ENCODE measurements at regions not wholly inside any gene's neighbourhood (a gene's known extent, or its start where the extent isn't known, plus 50 kb on each side); places are given as distances from the start of the nearest gene placed in this dataset.

DNA sequence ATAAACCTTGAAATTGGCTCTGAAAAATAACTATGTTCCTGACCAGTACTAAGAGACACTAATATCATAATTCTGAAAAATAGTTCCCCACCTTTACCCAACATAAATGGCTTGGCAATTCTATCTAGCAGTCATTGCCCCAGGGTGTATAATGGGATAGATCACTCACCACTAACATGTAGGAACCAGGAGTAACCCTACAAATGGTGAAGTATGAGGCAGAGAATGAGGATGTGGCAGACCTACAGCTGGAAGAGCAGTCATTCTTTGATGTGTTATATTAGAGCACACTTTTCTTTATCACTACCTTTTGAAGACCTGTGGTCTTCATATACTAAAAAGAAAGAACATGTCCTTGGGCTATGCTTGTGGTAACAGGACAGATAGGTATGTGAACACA, 136.5 kb upstream of the SYNDIG1 start:
- TF ChIP-seq EGR1 (IDR thresholded peaks at IDR 0.05) (no peak), CEBPB (IDR thresholded peaks at IDR 0.05) (no peak), TEAD4 (IDR thresholded peaks at IDR 0.05) (no peak), NFIC (IDR thresholded peaks at IDR 0.05) (no peak), TAF1 (IDR thresholded peaks at IDR 0.05; ENCODE audit: low read depth) (no peak), RAD21 (IDR thresholded peaks at IDR 0.05; ENCODE audit: low read depth) (no peak), EP300 (IDR thresholded peaks at IDR 0.05; ENCODE audit: borderline replicate concordance) (no peak)
- TF ChIP-seq, protein P1, sequence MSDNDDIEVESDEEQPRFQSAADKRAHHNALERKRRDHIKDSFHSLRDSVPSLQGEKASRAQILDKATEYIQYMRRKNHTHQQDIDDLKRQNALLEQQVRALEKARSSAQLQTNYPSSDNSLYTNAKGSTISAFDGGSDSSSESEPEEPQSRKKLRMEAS (IDR thresholded peaks at IDR 0.05), result no peak
- TF ChIP-seq, protein P2, sequence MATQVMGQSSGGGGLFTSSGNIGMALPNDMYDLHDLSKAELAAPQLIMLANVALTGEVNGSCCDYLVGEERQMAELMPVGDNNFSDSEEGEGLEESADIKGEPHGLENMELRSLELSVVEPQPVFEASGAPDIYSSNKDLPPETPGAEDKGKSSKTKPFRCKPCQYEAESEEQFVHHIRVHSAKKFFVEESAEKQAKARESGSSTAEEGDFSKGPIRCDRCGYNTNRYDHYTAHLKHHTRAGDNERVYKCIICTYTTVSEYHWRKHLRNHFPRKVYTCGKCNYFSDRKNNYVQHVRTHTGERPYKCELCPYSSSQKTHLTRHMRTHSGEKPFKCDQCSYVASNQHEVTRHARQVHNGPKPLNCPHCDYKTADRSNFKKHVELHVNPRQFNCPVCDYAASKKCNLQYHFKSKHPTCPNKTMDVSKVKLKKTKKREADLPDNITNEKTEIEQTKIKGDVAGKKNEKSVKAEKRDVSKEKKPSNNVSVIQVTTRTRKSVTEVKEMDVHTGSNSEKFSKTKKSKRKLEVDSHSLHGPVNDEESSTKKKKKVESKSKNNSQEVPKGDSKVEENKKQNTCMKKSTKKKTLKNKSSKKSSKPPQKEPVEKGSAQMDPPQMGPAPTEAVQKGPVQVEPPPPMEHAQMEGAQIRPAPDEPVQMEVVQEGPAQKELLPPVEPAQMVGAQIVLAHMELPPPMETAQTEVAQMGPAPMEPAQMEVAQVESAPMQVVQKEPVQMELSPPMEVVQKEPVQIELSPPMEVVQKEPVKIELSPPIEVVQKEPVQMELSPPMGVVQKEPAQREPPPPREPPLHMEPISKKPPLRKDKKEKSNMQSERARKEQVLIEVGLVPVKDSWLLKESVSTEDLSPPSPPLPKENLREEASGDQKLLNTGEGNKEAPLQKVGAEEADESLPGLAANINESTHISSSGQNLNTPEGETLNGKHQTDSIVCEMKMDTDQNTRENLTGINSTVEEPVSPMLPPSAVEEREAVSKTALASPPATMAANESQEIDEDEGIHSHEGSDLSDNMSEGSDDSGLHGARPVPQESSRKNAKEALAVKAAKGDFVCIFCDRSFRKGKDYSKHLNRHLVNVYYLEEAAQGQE (IDR thresholded peaks at IDR 0.05; ENCODE audit: low read depth), result no peak
- TF ChIP-seq, protein P3, sequence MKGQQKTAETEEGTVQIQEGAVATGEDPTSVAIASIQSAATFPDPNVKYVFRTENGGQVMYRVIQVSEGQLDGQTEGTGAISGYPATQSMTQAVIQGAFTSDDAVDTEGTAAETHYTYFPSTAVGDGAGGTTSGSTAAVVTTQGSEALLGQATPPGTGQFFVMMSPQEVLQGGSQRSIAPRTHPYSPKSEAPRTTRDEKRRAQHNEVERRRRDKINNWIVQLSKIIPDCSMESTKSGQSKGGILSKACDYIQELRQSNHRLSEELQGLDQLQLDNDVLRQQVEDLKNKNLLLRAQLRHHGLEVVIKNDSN (IDR thresholded peaks at IDR 0.05), result no peak

DNA sequence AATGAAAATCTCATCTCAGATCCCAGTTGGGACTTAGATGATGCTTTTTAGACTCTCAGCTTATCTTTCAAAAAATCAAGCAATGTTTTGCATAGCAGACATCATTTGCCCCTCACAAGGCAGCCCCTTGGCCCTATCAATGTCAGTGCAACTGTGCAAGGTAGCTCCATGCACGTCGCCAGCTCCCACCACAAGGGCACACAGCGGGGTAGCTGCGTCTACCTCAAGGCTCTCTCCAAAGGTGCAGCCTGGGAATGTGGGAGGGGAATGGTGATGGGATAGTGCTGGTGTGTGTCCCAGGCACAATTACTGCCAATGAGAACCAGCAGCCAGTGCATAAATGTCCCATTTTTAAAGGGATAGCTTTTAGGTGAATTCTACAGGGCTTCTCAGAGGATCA, 137.5 kb upstream of the SYNDIG1 start:
- TF ChIP-seq FOXM1 (IDR thresholded peaks at IDR 0.05; ENCODE audit: borderline replicate concordance, low read depth), result no peak
- no peak for TF ChIP-seq EGR1 (IDR thresholded peaks at IDR 0.05)
- no peak for TF ChIP-seq TCF12 (IDR thresholded peaks at IDR 0.05; ENCODE audit: low read depth)
- TF ChIP-seq CREB1 (IDR thresholded peaks at IDR 0.05; ENCODE audit: low read depth), result no peak
- TF ChIP-seq, protein P1 (IDR thresholded peaks at IDR 0.05), result no peak
- no peak for TF ChIP-seq EP300 (IDR thresholded peaks at IDR 0.05; ENCODE audit: borderline replicate concordance)
- TF ChIP-seq ZBTB7A (IDR thresholded peaks at IDR 0.05; ENCODE audit: low read depth), result no peak
- TF ChIP-seq RAD21 (IDR thresholded peaks at IDR 0.05; ENCODE audit: low read depth), result no peak
- TF ChIP-seq CEBPB (IDR thresholded peaks at IDR 0.05), result no peak
- TF ChIP-seq, protein P3 (IDR thresholded peaks at IDR 0.05), result no peak
- TF ChIP-seq NFIC (IDR thresholded peaks at IDR 0.05), result no peak
- no peak for TF ChIP-seq YY1 (IDR thresholded peaks at IDR 0.05; ENCODE audit: low read depth)
- TF ChIP-seq, protein P2 (IDR thresholded peaks at IDR 0.05; ENCODE audit: low read depth), result no peak
- TF ChIP-seq TEAD4 (IDR thresholded peaks at IDR 0.05), result no peak
- no peak for TF ChIP-seq TAF1 (IDR thresholded peaks at IDR 0.05; ENCODE audit: low read depth)

DNA sequence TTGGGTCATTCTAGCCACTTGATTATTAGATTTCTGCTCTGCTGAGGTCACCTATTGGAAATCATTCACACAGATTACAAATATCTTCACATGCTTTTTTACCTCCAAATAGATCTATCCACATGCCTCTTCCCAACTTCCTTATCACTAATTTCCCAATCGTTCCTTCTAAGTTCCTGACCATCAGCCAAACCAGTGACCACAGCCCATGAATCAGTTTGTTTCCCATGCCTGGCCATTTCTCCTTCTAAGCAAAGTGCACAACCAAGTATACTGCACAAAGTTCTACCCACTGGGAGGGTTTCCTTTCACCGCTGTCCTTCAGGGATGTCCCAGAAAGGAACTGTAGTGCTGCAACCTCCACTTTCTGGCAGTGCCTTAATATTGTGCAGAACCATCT, 140.5 kb upstream of the SYNDIG1 start:
- no peak for TF ChIP-seq TCF12 (IDR thresholded peaks at IDR 0.05; ENCODE audit: low read depth)
- TF ChIP-seq, protein P3 (IDR thresholded peaks at IDR 0.05), result no peak
- TF ChIP-seq RAD21 (IDR thresholded peaks at IDR 0.05; ENCODE audit: low read depth), result no peak
- TF ChIP-seq CREB1 (IDR thresholded peaks at IDR 0.05; ENCODE audit: low read depth), result no peak
- no peak for TF ChIP-seq EP300 (IDR thresholded peaks at IDR 0.05; ENCODE audit: borderline replicate concordance)
- TF ChIP-seq TEAD4 (IDR thresholded peaks at IDR 0.05), result no peak
- no peak for TF ChIP-seq ZBTB7A (IDR thresholded peaks at IDR 0.05; ENCODE audit: low read depth)
- TF ChIP-seq TAF1 (IDR thresholded peaks at IDR 0.05; ENCODE audit: low read depth), result no peak
- TF ChIP-seq YY1 (IDR thresholded peaks at IDR 0.05; ENCODE audit: low read depth), result no peak
- TF ChIP-seq EGR1 (IDR thresholded peaks at IDR 0.05), result no peak
- TF ChIP-seq, protein P1 (IDR thresholded peaks at IDR 0.05), result no peak
- TF ChIP-seq, protein P2 (IDR thresholded peaks at IDR 0.05; ENCODE audit: low read depth), result no peak
- no peak for TF ChIP-seq CEBPB (IDR thresholded peaks at IDR 0.05)

DNA sequence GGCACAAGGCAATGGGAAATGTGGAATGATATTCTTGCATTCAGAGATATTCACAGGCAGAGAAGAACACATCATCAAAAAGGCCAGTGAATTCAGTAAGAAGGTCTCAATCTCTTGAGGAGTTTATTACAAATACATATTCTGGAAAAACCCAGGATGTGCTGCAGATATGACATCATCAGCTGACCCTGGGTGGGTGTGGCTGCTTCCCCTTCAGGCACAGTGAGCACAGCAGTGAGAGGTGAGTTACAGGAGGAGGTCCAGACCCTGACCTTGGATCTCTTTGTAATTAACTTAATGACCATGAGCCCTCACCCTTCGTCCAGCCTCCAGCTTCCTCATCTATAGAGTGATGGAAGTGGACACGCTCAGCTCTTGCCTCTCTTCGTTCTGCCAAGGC, 147.5 kb upstream of the SYNDIG1 start:
- TF ChIP-seq CREB1 (IDR thresholded peaks at IDR 0.05; ENCODE audit: low read depth) (no peak), EGR1 (IDR thresholded peaks at IDR 0.05) (no peak), TCF12 (IDR thresholded peaks at IDR 0.05; ENCODE audit: low read depth) (no peak), TAF1 (IDR thresholded peaks at IDR 0.05; ENCODE audit: low read depth) (no peak)
- TF ChIP-seq, protein P1 (IDR thresholded peaks at IDR 0.05), result no peak

All from Ishikawa (cell line).